NCI-H2029 treated with DMSO at 0.1 percent for 48 hours (cell line): ENCODE measurements at regions not wholly inside any gene's neighbourhood (a gene's known extent, or its start where the extent isn't known, plus 50 kb on each side); places are given as distances from the start of the nearest gene placed in this dataset.

ENCODE experiments used
- DNase-seq: peaks from one replicate; lab custom pipeline; 2025; lab: John Stamatoyannopoulos, UW

- peak; percentile 28 for DNase-seq
Measured at GRCh38 chr10:25113191-25114035, 61.4 kb upstream of the GPR158 start.

- no peak for DNase-seq
Measured at GRCh38 chr10:25114036-25114411, 60.8 kb upstream of the GPR158 start.

- no peak for DNase-seq
Measured at GRCh38 chr10:25117757-25118156, 57.0 kb upstream of the GPR158 start.

- DNase-seq = no peak
Measured at GRCh38 chr10:25120188-25120587, 54.6 kb upstream of the GPR158 start.
